Epithelial cell of esophagus (primary cell): ENCODE measurements at regions not wholly inside any gene's neighbourhood (a gene's known extent, or its start where the extent isn't known, plus 50 kb on each side); places are given as distances from the start of the nearest gene placed in this dataset.

Experiments
- DNase-seq: peaks from one replicate; pipeline ENCODE4 v3.0.0; 2010; ENCODE audit warnings: low read depth
- H3K4me3 ChIP-seq: 2 replicates; pipeline ENCODE4 v1.5.1; 2011; ENCODE audit warnings: mild to moderate bottlenecking, low read length, control low read depth
- TF ChIP-seq, protein P1 (sequence below): IDR thresholded peaks from 2 replicates; pipeline ENCODE4 v1.5.1; 2011; ENCODE audit warnings: low read depth, mild to moderate bottlenecking, low read length, control low read depth, inconsistent platforms; ENCODE audit not compliant: insufficient read depth; ENCODE audit errors: missing control alignments

DNA sequence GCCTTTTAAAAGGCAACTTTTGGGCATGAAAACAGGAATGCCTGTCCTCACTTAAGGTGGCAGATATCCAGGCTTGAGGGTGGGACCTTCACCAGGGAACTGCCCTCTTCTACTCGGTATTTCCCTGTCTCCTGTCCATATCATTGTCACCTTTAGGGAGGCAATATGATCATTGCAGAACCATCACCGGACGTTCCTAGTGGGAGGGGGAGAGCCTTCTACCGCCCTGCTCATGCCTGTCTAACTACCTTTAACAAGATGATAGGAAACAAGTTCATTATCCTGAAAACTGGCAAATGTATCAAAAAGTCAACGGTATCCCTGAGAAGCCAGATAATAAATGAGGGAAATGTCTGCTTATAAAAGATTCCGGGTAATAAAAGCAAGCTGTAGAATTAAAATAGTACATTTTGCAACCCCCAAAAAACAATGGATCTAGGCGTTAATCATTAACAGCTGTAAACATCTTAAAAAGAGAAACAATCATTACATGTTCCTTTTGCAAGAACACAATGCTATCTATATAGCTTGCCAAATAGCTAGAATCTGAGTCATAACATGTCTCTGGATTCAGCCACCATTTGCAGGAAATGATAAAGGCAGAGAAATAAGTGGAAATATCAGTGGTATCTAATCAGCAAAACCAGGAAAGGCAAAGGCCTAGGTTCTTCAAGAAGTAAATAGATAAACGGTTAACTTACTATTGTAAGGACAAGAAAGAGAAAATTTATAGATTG is 852.9 kb upstream of the ADGRL4 start:
- peak; percentile 60 for DNase-seq
- H3K4me3 ChIP-seq, result no peak overlapping the region
- TF ChIP-seq, protein P1, sequence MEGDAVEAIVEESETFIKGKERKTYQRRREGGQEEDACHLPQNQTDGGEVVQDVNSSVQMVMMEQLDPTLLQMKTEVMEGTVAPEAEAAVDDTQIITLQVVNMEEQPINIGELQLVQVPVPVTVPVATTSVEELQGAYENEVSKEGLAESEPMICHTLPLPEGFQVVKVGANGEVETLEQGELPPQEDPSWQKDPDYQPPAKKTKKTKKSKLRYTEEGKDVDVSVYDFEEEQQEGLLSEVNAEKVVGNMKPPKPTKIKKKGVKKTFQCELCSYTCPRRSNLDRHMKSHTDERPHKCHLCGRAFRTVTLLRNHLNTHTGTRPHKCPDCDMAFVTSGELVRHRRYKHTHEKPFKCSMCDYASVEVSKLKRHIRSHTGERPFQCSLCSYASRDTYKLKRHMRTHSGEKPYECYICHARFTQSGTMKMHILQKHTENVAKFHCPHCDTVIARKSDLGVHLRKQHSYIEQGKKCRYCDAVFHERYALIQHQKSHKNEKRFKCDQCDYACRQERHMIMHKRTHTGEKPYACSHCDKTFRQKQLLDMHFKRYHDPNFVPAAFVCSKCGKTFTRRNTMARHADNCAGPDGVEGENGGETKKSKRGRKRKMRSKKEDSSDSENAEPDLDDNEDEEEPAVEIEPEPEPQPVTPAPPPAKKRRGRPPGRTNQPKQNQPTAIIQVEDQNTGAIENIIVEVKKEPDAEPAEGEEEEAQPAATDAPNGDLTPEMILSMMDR, result no peak

DNA sequence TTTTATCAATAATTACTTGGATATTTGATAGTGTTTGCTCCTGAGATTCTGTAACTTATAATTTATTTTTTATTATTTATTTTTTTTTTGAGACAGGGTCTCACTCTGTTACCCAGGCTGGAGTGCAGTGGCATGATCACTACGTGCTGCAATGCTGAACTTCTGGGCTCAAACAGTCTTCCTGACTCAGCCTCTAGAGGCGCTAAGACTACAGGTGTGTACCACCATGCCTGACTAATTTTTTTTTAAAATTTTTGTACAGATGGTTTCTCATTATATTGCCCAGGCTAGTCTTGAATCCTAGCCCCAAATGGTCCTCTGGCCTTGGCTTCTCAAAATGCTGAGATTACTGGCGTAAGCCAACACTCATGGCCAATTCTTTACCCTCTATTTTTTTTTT is 845.5 kb upstream of the ADGRL4 start:
- no peak overlapping the region for H3K4me3 ChIP-seq
- peak; percentile 26 for DNase-seq
- TF ChIP-seq, protein P1, result peak; percentile 36

DNA sequence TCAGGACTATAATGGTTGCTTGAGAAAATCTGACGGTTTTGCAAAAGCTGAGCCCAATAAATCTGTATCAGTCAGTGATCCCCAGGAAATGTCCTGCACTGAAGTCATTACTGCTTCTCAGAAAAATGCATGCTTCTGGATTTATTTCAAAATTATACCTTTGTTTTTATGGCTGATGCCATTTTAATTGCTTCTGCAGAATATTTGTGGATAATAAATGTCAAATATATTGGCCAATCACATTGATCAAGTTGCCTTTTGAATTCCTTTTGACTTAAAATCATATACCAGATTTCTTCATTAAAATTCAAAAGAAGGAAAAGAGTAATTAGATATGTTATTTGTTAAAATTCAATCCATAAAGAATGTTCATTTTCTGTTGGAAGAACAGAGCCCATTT is 842.9 kb upstream of the ADGRL4 start:
- no peak for DNase-seq
- H3K4me3 ChIP-seq, result no peak overlapping the region
- TF ChIP-seq, protein P1, result no peak

DNA sequence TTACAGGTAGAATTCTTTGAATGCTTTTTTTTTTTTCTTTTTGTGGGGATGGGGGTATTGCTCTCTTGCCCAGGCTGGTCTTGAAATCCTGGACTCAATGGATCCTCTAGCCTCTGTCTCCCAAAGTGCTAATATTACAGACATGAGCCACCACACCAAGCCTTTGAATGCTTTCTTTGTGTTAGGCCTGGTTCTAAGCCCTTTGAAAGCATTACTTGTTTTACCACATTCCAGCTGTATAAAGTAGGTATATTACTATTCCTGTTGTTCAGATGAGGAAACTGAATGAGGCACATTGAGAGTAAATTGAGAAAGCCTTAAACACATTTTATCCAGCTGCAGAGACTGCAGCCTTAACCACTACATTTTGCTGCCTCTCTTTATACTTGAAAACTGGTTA is 841.8 kb upstream of the ADGRL4 start:
- no peak overlapping the region for H3K4me3 ChIP-seq
- TF ChIP-seq, protein P1, result no peak
- peak; percentile 83 for DNase-seq

DNA sequence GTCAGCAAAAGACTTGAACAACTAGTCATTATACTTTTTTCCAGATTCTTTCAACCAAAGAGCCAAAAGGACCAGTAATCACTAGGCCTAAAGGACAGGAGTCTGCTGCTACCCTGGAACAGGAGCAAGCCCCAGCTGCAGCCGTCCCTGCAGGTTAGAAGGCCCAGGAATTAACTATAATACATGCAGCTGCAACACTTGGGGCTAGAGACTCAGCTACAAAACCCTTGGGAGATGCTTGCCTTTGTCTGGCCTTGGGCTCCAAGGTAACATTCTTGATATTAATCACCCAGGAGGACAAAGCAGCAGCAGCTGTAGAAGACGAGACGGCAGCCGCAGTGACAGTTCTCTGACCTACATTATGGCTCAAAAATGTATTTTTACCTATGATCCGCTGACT is 841.2 kb upstream of the ADGRL4 start:
- TF ChIP-seq, protein P1, result no peak
- no peak overlapping the region for H3K4me3 ChIP-seq
- no peak for DNase-seq

DNA sequence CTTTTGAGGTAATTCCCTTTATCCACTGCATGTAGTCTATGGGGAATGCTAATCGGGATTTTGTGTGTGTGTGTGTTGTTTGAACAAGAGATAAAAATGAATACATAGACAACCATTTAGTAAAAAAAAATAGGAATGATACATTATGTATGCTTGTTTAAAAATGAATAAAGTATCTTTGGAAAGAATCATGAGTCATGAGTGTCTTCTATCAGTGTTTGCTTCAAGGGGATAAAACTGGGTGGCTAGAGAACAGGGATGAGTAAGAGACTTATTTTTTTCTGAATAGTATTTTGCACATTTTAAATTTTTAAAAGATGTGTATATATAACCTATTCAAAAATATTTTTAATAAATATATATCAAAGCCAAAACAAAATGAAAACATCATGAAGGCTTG is 839.4 kb upstream of the ADGRL4 start:
- DNase-seq, result peak; percentile 23
- TF ChIP-seq, protein P1, result no peak
- H3K4me3 ChIP-seq, result no peak overlapping the region

DNA sequence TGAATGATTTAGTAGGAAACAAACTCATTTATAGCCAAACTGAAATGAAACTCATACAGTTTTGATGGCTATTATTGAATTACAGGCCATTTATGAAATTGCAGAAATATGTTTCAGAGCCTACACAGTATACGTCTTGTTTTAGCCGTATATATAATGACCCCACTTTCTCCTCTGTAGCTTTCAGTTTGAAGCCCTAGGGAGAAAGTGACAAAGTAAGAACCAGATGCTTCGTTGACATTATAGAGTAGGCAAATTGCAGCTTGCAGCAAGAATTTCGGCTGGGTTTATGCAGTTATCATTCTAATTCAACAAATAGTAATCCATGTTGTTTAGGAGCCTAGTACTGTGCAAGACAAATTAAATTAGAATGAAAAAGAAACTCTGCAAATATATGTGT is 836.3 kb upstream of the ADGRL4 start:
- TF ChIP-seq, protein P1, result no peak
- H3K4me3 ChIP-seq, result no peak overlapping the region
- DNase-seq, result no peak
